Glutamatergic neuron (in vitro differentiated cells): ENCODE measurements at regions not wholly inside any gene's neighbourhood (a gene's known extent, or its start where the extent isn't known, plus 50 kb on each side); places are given as distances from the start of the nearest gene placed in this dataset.
"Not testable (repeated sequence)": the region's sequence is repeated elsewhere in the genome, so short reads cannot be mapped to it uniquely, and the experiment has no call there.

ENCODE experiments used
- DNase-seq: peaks from one replicate; pipeline ENCODE4 v3.0.0; 2022
- H3K27ac Mint-ChIP-seq: one replicate; pipeline ENCODE4 v1.8.0; 2020; ENCODE audit warnings: mild to moderate bottlenecking, mixed read lengths, inconsistent platforms; ENCODE audit not compliant: unreplicated experiment
- H3K27me3 Mint-ChIP-seq: one replicate; pipeline ENCODE4 v1.8.0; 2020; ENCODE audit warnings: mild to moderate bottlenecking, moderate library complexity, mixed read lengths, inconsistent platforms; ENCODE audit not compliant: unreplicated experiment
- H3K36me3 Mint-ChIP-seq: one replicate; pipeline ENCODE4 v1.8.0; 2020; ENCODE audit warnings: mild to moderate bottlenecking, mixed read lengths, inconsistent platforms; ENCODE audit not compliant: unreplicated experiment
- H3K4me1 Mint-ChIP-seq: one replicate; pipeline ENCODE4 v1.8.0; 2020; ENCODE audit warnings: mild to moderate bottlenecking, low read depth, mixed read lengths, inconsistent platforms; ENCODE audit not compliant: unreplicated experiment
- H3K4me3 Mint-ChIP-seq: one replicate; pipeline ENCODE4 v1.8.0; 2020; ENCODE audit warnings: mild to moderate bottlenecking, mixed read lengths, inconsistent platforms; ENCODE audit not compliant: unreplicated experiment
- H3K9me3 Mint-ChIP-seq: one replicate; pipeline ENCODE4 v1.8.0; 2020; ENCODE audit warnings: mild to moderate bottlenecking, moderate library complexity, mixed read lengths, inconsistent platforms; ENCODE audit not compliant: unreplicated experiment
- CTCF ChIP-seq: fragments of 200-600 bp; sonication (generic); IDR thresholded peaks from one replicate; pipeline ENCODE4 v1.5.0; 2021; ENCODE audit not compliant: partially characterized antibody, unreplicated experiment

GRCh38 chr6:21729431-21729830 lies 135.9 kb downstream of the SOX4 start:
- Mint-ChIP-seq H3K36me3 (no peaks in the 10 kb centered on the region), H3K4me1 (peaks cover 14% of the 10 kb centered on the region), H3K27ac (no peak overlapping the region), H3K27me3 (no peaks in the 10 kb centered on the region), H3K9me3 (peaks cover 8% of the 10 kb centered on the region), H3K4me3 (no peak overlapping the region)
- TF ChIP-seq CTCF, result no peak
- DNase-seq, result no peak

- Mint-ChIP-seq H3K27me3 (no peaks in the 10 kb centered on the region), H3K36me3 (no peaks in the 10 kb centered on the region), H3K4me3 (no peak overlapping the region), H3K4me1 (peaks cover 14% of the 10 kb centered on the region), H3K27ac (no peak overlapping the region), H3K9me3 (peaks cover 8% of the 10 kb centered on the region)
- no peak for TF ChIP-seq CTCF
- DNase-seq, result no peak
Observed at GRCh38 chr6:21730533-21730932, 137.0 kb downstream of the SOX4 start.

- peaks cover 17% of the 10 kb centered on the region for H3K4me1 Mint-ChIP-seq
- H3K36me3 Mint-ChIP-seq, result no peaks in the 10 kb centered on the region
- H3K9me3 Mint-ChIP-seq, result peaks cover 6% of the 10 kb centered on the region
- H3K27me3 Mint-ChIP-seq, result peaks cover 3% of the 10 kb centered on the region
- H3K27ac Mint-ChIP-seq, result no peak overlapping the region
- no peak for TF ChIP-seq CTCF
- DNase-seq, result no peak
- H3K4me3 Mint-ChIP-seq, result no peak overlapping the region
Observed at GRCh38 chr6:21731411-21732031, 138.0 kb downstream of the SOX4 start.

GRCh38 chr6:21732032-21732730 lies 138.6 kb downstream of the SOX4 start:
- DNase-seq, H3K27ac Mint-ChIP-seq, H3K27me3 Mint-ChIP-seq, H3K9me3 Mint-ChIP-seq, H3K36me3 Mint-ChIP-seq, H3K4me3 Mint-ChIP-seq: not testable (repeated sequence)
- H3K4me1 Mint-ChIP-seq, result peaks cover 19% of the 10 kb centered on the region

GRCh38 chr6:21732731-21733130 lies 139.2 kb downstream of the SOX4 start:
- H3K27ac Mint-ChIP-seq, result no peak overlapping the region
- peaks cover 23% of the 10 kb centered on the region for H3K4me1 Mint-ChIP-seq
- peaks cover 3% of the 10 kb centered on the region for H3K27me3 Mint-ChIP-seq
- H3K9me3 Mint-ChIP-seq, result peaks cover 6% of the 10 kb centered on the region
- H3K36me3 Mint-ChIP-seq, result no peaks in the 10 kb centered on the region
- peak overlapping the region; percentile 5 for H3K4me3 Mint-ChIP-seq
- no peak for DNase-seq
- no peak for TF ChIP-seq CTCF
